ENCODE measurements at regions not wholly inside any gene's neighbourhood (a gene's known extent, or its start where the extent isn't known, plus 50 kb on each side); places are given as distances from the start of the nearest gene placed in this dataset.

DNA sequence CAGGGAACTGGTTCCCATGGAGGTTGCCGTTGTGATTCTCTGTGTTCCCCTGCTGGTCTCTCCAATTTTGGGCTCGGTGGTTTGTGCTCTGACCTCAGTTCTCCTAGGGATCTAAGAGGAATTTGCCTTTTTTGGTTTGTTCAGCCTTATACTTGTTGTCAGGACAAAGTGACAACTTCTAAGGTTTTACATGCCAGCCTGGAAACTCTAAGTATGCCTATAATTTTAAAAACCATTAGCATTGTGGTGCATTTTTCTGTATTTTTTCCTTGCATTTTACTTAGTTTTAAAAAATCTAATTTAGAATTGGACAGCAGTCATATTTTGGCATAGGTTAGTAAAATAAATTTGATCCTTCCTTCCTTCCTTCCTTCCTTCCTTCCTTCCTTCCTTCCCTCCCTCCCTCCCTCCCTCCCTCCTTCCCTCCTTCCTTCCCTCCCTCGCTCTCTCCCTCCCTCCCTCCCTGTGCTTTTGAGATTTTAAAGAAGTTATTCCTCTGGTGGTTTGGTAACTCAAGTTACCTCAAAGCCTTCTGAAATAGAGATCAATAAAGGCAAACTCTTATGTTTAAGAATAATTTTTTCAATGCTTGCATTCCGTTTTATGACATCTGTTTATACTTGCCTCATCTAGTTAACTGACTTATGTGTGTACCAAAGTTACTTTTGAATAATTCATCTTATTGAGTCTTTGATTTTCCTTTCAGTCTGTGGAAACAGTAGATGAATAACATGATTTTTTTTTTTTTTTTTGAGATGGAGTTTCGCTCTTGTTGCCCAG is 141.3 kb upstream of the RGS17 start:
- DNase-seq (ENCODE audit: low read depth, low spot score), result no peak

DNA sequence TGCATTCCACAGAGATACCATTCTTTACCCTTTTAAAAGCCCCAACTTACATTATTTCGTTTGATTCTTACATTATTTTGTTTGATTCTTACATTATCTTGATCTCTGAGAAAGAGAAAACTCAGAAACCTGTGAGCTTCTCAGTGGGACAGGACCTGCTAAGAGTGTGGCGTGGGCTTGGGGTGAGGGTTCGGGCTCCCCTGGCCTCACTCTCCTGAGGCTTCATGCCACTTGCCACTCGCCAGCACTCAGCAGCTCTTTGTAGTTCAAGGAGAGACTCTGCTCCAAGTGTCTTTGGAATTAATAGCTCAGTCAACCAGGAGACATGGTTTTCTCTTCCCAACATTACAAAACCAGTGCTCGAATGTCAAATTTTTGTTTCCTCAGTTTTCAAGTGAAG is 132.4 kb upstream of the RGS17 start:
- no peak for DNase-seq (ENCODE audit: low read depth, low spot score)

DNA sequence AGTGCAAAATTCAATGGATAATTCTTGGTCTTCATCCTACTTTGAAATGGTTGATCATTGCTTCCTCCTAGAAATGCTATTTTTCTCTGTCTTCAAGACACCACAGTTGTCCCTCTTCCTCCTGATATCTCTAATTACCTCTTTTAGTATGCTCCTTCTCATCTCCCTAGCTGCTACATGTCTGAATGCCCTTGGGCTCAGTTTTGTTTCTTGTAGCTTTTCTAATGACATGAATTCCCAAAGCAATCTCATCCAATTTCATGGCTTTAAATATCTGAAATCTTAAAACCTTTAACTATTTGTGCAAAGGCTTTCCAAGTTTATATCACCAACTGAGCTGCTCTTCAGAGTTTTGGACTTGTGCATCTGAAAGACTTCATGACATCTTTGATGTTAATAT is 120.2 kb upstream of the RGS17 start:
- DNase-seq (ENCODE audit: low read depth, low spot score), result no peak

DNA sequence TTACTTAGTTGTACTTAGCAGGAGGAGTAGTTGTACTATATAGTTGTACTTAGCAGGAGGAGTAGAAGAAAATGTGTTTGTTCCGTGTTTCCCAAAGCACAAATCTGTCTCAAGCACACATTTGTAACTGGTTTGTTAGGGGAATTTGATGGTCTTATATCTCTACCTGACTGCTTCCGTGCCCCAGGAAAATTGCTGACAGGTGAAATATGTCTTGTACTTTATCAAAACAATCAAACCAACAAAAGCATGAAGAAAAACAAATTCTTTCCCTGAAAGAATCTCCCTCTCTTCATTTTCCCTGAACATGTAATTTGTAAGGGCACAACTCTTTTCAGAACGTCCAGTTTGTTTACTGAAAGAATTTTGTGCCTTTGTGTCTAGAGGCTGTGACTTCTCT is 106.6 kb upstream of the RGS17 start:
- no peak for DNase-seq (ENCODE audit: low read depth, low spot score)

DNA sequence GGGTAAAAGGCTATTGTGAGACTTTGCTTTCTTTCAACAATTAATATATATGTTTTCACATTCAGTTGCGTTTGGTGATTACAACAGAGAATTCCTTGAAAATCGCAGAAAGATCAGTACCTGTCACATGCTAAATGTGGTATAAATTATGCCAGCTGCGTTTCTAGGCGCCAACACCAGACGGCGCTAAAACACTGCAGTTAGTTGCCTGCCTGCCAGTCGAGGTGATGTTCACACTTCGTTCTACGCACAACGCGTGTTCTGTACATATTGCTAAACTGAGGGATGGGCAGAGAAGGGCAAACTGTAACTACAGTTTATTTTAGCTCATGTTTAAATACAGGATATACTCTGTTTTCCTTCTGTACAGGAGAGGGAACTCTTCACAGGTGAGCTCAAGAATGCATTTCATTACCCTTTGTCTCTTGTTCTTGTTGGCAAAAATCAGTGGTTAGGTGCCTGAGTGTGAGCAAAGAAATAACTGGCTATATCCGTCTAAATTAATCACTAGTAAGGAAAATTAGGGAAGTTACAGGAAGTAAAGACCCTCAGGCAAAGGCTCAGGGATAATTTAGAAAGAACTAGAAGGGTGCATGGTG is 100.1 kb upstream of the RGS17 start:
- DNase-seq (ENCODE audit: low read depth, low spot score), result no peak

DNA sequence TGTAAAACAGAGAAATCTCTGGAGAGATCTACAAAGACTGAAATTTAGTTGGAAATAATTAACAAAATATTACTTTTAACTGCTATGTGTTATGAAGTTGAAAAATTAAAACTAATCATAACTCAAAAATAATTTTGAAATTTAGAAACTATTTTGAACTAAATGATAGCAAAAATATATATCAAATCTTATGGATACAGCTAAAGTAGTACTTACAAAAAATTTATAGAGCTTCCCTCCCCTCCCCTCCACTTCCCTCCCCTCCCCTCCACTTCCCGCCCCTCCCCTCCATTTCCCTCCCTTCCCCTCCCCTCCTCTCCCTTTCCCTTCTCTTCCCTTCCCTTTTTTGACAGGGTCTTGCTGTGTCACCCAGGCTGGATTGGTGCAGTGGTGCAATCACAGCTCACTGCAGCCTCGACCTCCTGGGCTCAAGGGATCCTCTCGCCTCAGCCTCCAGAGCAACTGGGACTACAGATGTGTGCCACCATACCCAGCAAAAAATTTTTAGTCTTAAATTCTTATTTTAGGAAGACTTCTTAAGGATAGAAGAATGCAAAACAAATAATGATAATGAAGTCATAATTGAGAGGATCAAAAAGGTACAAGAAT is 87.2 kb upstream of the RGS17 start:
- no peak for DNase-seq (ENCODE audit: low read depth, low spot score)

DNA sequence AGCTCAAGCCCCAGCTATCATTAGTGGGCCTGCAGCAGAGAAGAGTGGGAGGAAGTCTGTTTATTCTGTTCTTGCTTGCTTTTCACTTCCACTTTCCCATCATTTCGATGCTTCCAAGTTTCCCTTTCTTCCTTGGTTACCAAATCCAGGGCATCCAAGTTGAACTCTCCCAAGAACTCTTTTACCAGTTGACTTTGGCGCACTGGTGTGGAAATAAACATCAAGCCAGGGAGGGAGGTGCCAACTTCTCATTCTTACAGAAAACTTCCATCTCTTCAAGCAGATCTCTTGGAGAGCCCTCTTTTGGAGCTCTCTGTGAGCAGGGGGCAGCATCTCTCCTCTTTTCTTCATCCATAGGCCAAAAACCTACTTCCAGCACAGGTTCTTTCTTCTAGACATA is 85.7 kb upstream of the RGS17 start:
- DNase-seq (ENCODE audit: low read depth, low spot score), result no peak

DNA sequence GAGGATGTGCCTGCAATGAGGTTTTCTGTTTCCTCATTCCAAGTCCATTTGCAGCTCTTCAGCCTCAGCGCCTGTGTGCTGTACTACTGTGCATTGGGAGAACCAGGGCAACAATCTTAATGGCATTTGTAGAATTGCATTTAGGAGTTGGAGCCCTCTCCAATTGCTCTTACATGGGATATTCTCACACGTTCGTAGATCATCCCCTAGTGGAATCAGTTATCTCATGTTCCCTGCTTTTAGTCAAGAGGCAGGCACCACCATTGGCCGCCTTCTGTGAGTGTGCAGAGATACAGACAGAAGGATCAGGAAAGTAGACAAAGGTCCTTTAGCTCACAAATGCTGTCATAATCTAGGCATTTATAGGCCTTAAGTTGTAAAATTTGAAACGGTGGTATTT is 84.2 kb upstream of the RGS17 start:
- no peak for DNase-seq (ENCODE audit: low read depth, low spot score)

DNA sequence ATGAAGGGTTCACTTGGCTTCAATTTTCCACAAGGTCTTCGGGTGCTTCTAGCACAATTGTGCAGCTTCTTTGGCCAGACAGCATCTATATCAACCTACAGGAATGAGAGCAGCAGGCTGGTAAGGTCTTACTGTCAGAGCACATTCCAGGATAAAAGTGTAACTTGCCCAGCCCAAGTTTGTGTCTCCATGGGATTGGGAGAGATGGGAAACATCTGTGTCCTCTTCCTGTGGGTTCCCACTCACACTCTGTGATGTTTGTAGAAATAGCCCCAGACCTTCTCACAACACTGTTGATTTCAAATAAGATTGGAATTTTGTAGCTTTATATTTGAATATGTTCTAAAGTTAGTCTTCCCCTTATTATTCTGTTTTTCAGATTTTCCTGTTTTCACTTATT is 83.4 kb upstream of the RGS17 start:
- no peak for DNase-seq (ENCODE audit: low read depth, low spot score)

DNA sequence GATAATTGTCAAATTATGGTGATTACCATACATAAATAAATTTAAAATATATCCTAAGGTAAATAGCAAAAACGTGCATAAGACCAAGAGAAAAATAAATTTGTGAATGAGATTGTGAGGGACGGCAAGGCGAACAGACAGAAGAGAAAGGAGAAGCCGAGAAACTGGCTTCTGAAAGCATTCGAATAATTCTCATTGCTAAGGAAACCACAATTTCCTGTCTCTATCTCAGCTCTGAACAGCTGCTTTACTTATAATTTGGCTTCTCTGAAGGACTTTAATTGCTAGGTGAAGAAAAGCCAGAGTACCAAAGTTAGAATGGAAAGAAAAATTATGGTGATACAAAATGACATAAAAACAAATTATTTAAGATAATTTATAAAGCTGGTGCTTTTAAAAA is 79.0 kb upstream of the RGS17 start:
- DNase-seq (ENCODE audit: low read depth, low spot score), result no peak

DNA sequence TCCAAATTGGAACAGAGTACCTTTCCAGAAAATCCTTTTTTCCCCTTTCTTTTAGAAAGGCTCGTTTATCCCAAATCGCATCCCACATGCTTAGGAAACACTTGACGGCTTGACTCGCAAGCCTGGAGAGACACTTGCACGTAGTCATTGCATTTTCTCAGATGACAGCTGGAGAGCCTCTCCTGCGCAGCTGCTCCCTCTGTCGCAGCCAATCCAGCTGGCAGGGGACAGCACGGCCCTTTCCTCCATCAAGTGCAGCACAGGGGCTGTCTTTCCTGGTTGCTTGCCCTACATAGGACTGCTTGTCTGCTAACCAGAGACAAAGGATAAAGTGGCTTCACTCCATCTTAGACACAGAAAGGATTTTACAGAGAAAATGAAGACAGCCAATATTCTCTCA is 77.6 kb upstream of the RGS17 start:
- DNase-seq (ENCODE audit: low read depth, low spot score), result no peak

DNA sequence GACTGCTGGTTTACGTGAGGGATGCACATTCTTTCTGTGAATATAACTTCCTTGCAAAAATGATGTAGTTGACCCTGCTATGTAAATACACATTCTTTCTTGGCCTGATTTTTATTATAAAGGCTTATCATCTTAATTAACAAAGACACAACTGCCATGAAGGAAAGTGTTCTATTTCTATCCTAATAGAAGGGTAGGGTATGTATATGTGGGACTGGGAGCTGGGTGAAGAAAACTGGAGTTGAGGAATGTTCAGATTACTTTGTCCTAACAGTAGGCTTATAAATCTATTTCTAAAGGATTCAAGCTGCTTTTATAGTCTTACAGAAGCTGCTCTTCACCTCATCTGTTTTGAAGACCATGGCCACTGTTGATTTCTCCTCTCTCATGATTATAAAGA is 76.5 kb upstream of the RGS17 start:
- DNase-seq (ENCODE audit: low read depth, low spot score), result no peak

DNA sequence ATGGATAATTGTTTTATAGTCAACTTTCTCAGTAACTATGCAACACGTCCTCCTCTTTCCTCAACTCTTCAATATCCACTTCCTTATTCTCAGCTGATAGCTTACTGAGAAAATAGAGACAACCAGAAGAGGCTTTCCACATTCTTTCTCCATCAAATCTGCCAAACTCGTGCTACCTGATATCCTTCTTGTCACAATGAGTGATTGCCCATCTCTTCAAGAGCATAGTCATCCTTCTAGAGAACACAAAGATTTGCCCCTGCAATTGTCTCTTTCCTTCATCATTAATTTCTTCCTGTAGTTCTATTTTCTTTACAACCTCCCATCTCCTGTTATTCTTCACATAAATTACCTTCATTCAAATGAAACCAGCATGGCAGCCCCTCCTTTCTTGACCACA is 75.9 kb upstream of the RGS17 start:
- DNase-seq (ENCODE audit: low read depth, low spot score), result no peak

DNA sequence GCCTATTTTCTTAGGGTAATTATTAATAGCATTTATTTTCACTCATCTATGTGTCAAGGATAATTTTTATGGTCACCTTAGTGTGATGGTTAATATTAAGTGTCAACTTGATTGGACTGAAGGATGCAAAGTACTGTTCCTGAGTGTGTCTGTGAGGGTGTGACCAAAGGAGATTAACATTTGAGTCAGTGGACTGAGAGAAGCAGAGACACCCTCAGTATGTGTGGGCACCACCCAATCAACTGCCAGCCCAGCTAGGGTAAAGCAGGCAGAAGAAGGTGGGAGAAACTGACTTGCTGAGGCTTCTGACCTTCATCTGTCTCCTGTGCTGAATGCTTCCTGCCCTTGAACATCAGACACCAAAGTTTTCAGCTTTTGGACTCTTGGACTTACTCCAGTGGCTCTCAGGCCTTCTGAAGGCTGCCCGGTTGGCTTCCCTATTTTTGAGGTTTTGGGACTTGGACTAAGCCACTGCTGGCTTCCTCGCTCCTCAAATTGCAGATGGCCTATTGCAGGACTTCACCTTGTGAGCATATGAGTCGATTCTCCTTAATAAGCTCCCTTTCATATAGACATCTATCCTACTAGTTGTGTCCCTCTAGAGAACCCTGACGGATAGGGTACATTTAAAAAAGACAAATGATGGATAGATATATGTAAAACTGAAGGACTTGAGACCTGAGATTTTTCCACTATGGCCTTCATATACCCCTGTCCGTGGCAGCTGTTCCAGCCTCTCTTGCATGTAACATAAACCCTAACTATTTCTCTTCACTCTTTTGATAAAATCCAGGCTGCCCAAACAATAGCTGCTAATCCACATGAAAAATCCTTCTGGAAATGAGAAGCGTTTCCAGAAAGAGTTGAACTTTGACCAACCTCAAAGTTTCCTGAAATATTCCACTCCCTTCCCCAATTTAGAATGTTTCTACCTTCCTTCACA is 62.1 kb upstream of the RGS17 start:
- no peak for DNase-seq (ENCODE audit: low read depth, low spot score)

DNA sequence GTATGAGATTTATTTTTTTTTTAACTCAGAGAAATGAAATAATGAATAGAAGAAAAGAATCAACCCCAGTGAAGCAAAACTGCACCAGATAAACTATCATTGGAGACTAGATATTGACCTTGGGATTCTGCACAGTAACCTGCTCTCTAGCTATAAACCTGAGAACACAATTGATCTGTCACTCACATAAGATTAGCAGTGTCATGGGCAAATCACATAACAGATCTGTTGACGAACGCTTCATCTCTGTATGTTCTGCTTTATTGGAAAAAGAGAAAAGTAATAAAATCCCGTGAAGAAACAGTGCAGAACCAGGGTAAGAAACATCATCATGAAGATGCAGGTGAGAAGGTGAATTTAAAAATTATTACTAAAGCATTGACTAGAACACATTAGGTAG is 52.8 kb upstream of the RGS17 start:
- DNase-seq (ENCODE audit: low read depth, low spot score), result no peak
